ENCODE measurements at regions not wholly inside any gene's neighbourhood (a gene's known extent, or its start where the extent isn't known, plus 50 kb on each side); places are given as distances from the start of the nearest gene placed in this dataset.

DNA sequence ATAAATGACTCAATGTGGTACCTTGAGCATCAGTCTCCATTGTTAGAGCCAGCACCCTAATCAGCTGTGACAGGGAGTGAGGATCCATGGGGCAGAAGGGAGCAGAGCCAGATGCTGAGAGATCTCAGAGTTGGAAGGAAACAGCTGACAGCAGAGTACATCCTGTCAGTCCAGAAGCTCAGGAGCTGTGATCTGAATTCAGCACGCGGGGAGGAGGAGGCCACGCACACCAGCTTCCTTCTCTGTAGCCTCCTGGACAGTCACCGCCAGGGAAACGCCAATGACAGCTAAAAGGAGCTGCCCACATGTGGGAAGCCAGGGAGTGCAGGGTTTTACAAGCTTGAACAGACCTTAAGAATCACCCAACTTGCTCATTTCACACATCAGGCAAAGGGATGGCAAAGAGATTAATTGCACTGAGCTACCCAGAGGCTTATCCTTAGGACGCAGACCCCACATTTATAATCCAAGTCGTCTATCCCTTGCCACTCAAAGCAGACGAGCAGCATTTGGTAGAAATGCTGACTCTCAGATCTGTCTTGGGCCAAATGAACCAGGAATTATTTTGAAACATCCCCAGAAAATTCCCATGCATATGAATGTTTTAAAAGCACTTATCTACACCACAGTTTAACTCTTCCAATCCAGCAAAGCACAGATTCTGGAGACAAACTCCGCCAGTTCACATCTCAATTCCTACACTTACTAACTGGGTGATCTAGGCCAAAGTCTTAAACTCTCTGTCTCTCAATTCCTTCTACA, 322.6 kb upstream of the TMTC1 start:
- intact Hi-C loops (cut with DNase I; ENCODE audit: low total_unique reads), result no loop called here
- Histone ChIP-seq H3K27me3 (no peaks in the 10 kb centered on the region), H3K36me3 (ENCODE audit: low read depth, missing control alignments) (no peaks in the 10 kb centered on the region), H3K4me3 (no peak overlapping the region), H3K9me3 (no peaks in the 10 kb centered on the region), H3K4me1 (no peaks in the 10 kb centered on the region), H3K27ac (no peak overlapping the region)
- no peak for DNase-seq
- TF ChIP-seq POLR2A (IDR thresholded peaks at IDR 0.05) (no peak), CTCF (IDR thresholded peaks at IDR 0.05) (no peak)
- 36 to 44% methylated on average over 9 of the region's 9 CpGs for WGBS, 2 donors

GRCh38 chr12:30105505-30105904, 321.8 kb upstream of the TMTC1 start:
- 77 to 80% methylated on average over 2 of the region's 2 CpGs for WGBS, 2 donors

GRCh38 chr12:30104971-30105370, 321.2 kb upstream of the TMTC1 start:
- WGBS, 2 donors, result 83 to 85% methylated on average over 2 of the region's 2 CpGs
- Histone ChIP-seq H3K4me3 (no peak overlapping the region), H3K36me3 (ENCODE audit: low read depth, missing control alignments) (no peaks in the 10 kb centered on the region), H3K27me3 (no peaks in the 10 kb centered on the region), H3K27ac (no peak overlapping the region), H3K9me3 (no peaks in the 10 kb centered on the region), H3K4me1 (no peaks in the 10 kb centered on the region)
- TF ChIP-seq CTCF (IDR thresholded peaks at IDR 0.05), result no peak
- no peak for TF ChIP-seq POLR2A (IDR thresholded peaks at IDR 0.05)
- intact Hi-C loops (cut with DNase I; ENCODE audit: low total_unique reads), result no loop called here
- DNase-seq, result no peak

More at GRCh38 chr12:30105505-30105904, 321.8 kb upstream of the TMTC1 start:
- intact Hi-C loops (cut with DNase I; ENCODE audit: low total_unique reads), result no loop called here
- H3K27ac ChIP-seq, result no peak overlapping the region
- DNase-seq, result no peak
- no peaks in the 10 kb centered on the region for H3K36me3 ChIP-seq (ENCODE audit: low read depth, missing control alignments)
- no peak overlapping the region for H3K4me3 ChIP-seq
- no peaks in the 10 kb centered on the region for H3K9me3 ChIP-seq
- no peaks in the 10 kb centered on the region for H3K27me3 ChIP-seq
- H3K4me1 ChIP-seq, result no peaks in the 10 kb centered on the region
- TF ChIP-seq POLR2A (IDR thresholded peaks at IDR 0.05) (no peak), CTCF (IDR thresholded peaks at IDR 0.05) (no peak)

GRCh38 chr12:30100741-30101140, 317.0 kb upstream of the TMTC1 start:
- Histone ChIP-seq H3K27ac (no peak overlapping the region), H3K36me3 (ENCODE audit: low read depth, missing control alignments) (no peaks in the 10 kb centered on the region), H3K27me3 (no peaks in the 10 kb centered on the region), H3K4me3 (no peak overlapping the region), H3K9me3 (no peaks in the 10 kb centered on the region), H3K4me1 (no peaks in the 10 kb centered on the region)
- DNase-seq, result no peak
- WGBS, 2 donors, result 91 to 96% methylated on average over 1 of the region's 1 CpG
- intact Hi-C loops (cut with DNase I; ENCODE audit: low total_unique reads), result no loop called here
- TF ChIP-seq CTCF (IDR thresholded peaks at IDR 0.05) (no peak), POLR2A (IDR thresholded peaks at IDR 0.05) (no peak)

GRCh38 chr12:30098677-30099076, 314.9 kb upstream of the TMTC1 start:
- Histone ChIP-seq H3K4me3 (no peak overlapping the region), H3K27ac (no peak overlapping the region), H3K4me1 (no peaks in the 10 kb centered on the region), H3K36me3 (ENCODE audit: low read depth, missing control alignments) (no peaks in the 10 kb centered on the region), H3K9me3 (no peaks in the 10 kb centered on the region), H3K27me3 (no peaks in the 10 kb centered on the region)
- intact Hi-C loops (cut with DNase I; ENCODE audit: low total_unique reads), result no loop called here
- no peak for DNase-seq
- TF ChIP-seq POLR2A (IDR thresholded peaks at IDR 0.05) (no peak), CTCF (IDR thresholded peaks at IDR 0.05) (no peak)
- 69 to 73% methylated on average over 3 of the region's 3 CpGs for WGBS, 2 donors

All from testis (tissue), 2 donors.